BE2C (cell line): ENCODE measurements at regions not wholly inside any gene's neighbourhood (a gene's known extent, or its start where the extent isn't known, plus 50 kb on each side); places are given as distances from the start of the nearest gene placed in this dataset.

Source experiments
- DNase-seq: peaks from one replicate; pipeline ENCODE4 v3.0.0-alpha.2; 2020
- H3K27me3 ChIP-seq: fragments of 250-450 bp; sonication (Bioruptor Pico); 2 replicates; pipeline ENCODE4 v1.5.1; 2020; ENCODE audit warnings: mild to moderate bottlenecking
- H3K36me3 ChIP-seq: fragments of 250-450 bp; sonication (Bioruptor Pico); 2 replicates; pipeline ENCODE4 v1.5.1; 2020; ENCODE audit warnings: mild to moderate bottlenecking
- H3K4me1 ChIP-seq: fragments of 250-450 bp; sonication (Bioruptor Pico); 2 replicates; pipeline ENCODE4 v1.5.1; 2020
- H3K4me3 ChIP-seq: 2 replicates; pipeline ENCODE4 v1.5.1; 2011; ENCODE audit warnings: low read depth, low read length
- H3K9me3 ChIP-seq: fragments of 250-450 bp; sonication (Bioruptor Pico); 2 replicates; pipeline ENCODE4 v1.5.1; 2020
- CTCF ChIP-seq: IDR thresholded peaks from 2 replicates; pipeline ENCODE4 v1.5.1; 2012; ENCODE audit warnings: mild to moderate bottlenecking, low read depth, low read length

GRCh38 chr11:131025421-131026125, 109.3 kb upstream of the SNX19 start:
- no peaks in the 10 kb centered on the region for H3K36me3 ChIP-seq
- H3K27me3 ChIP-seq: no peaks in the 10 kb centered on the region
- H3K4me1 ChIP-seq: no peaks in the 10 kb centered on the region
- no peak for DNase-seq
- H3K4me3 ChIP-seq: no peak overlapping the region
- H3K9me3 ChIP-seq: no peaks in the 10 kb centered on the region; the same call in 1 of the 2 replicates
- TF ChIP-seq CTCF: no peak

GRCh38 chr11:131027491-131027890, 111.2 kb upstream of the SNX19 start:
- Histone ChIP-seq H3K4me3 (no peak overlapping the region), H3K4me1 (no peaks in the 10 kb centered on the region), H3K27me3 (no peaks in the 10 kb centered on the region), H3K36me3 (no peaks in the 10 kb centered on the region), H3K9me3 (no peaks in the 10 kb centered on the region; the same call in 1 of the 2 replicates)
- no peak for TF ChIP-seq CTCF
- DNase-seq: no peak

GRCh38 chr11:131033151-131033651, 116.9 kb upstream of the SNX19 start:
- no peak for DNase-seq
- Histone ChIP-seq H3K4me3 (no peak overlapping the region), H3K27me3 (no peaks in the 10 kb centered on the region), H3K36me3 (no peaks in the 10 kb centered on the region), H3K9me3 (no peaks in the 10 kb centered on the region; the same call in 1 of the 2 replicates), H3K4me1 (no peaks in the 10 kb centered on the region)
- TF ChIP-seq CTCF: no peak

GRCh38 chr11:131036514-131036913, 120.2 kb upstream of the SNX19 start:
- no peak for TF ChIP-seq CTCF
- no peak overlapping the region for H3K4me3 ChIP-seq
- DNase-seq: no peak
- no peaks in the 10 kb centered on the region for H3K27me3 ChIP-seq
- H3K9me3 ChIP-seq: no peaks in the 10 kb centered on the region
- H3K36me3 ChIP-seq: no peaks in the 10 kb centered on the region
- H3K4me1 ChIP-seq: no peaks in the 10 kb centered on the region

GRCh38 chr11:131037873-131038272, 121.6 kb upstream of the SNX19 start:
- H3K27me3 ChIP-seq: no peaks in the 10 kb centered on the region
- TF ChIP-seq CTCF: no peak
- H3K4me3 ChIP-seq: no peak overlapping the region
- DNase-seq: no peak
- no peaks in the 10 kb centered on the region for H3K36me3 ChIP-seq
- H3K4me1 ChIP-seq: no peaks in the 10 kb centered on the region
- H3K9me3 ChIP-seq: no peaks in the 10 kb centered on the region

- H3K4me1 ChIP-seq: no peaks in the 10 kb centered on the region
- no peak overlapping the region for H3K4me3 ChIP-seq
- H3K36me3 ChIP-seq: no peaks in the 10 kb centered on the region
- H3K27me3 ChIP-seq: no peaks in the 10 kb centered on the region
- no peak for DNase-seq
- H3K9me3 ChIP-seq: no peaks in the 10 kb centered on the region
- TF ChIP-seq CTCF: peak; percentile 20; the same call in 1 of the 2 replicates
These were observed 122.3 kb upstream of the SNX19 start for GRCh38 chr11:131038597-131038996.
